DOHH2 (cell line): ENCODE measurements at regions not wholly inside any gene's neighbourhood (a gene's known extent, or its start where the extent isn't known, plus 50 kb on each side); places are given as distances from the start of the nearest gene placed in this dataset.

ENCODE experiments used
- CTCF ChIP-seq: fragments of 200-600 bp; sonication (generic); IDR thresholded peaks from one replicate; pipeline ENCODE4 v1.5.1; 2014; ENCODE audit warnings: antibody characterized with exemption, mild to moderate bottlenecking, low read depth, low read length; ENCODE audit not compliant: poor library complexity, severe bottlenecking
- EZH2phosphoT487 ChIP-seq: fragments of 200-600 bp; sonication (generic); IDR thresholded peaks from 2 replicates; pipeline ENCODE4 v1.6.1; 2017; ENCODE audit warnings: borderline replicate concordance, mild to moderate bottlenecking, antibody characterized with exemption, low read length, moderate library complexity, mixed read lengths

DNA sequence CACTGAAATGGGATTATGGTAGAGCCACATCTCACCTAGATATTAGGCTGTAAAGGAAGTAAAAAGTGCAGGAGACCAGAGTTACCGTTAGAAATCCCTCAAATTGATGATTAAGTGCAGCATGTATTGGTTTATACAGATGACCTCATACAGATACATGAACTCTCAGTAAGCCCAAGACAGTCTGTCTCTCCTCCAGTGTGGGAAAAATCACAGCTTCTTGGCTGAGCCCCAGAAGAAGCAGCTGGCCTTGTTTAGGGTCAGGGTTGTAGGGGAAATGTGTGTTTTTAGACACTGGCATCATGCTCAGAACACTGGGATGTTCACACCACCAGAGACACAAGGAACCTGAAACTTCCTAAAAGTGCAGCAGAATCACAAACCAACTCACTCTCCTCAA is 135.9 kb downstream of the KATNIP start:
- TF ChIP-seq EZH2phosphoT487 (no peak), CTCF (no peak)
